ENCODE measurements at regions not wholly inside any gene's neighbourhood (a gene's known extent, or its start where the extent isn't known, plus 50 kb on each side); places are given as distances from the start of the nearest gene placed in this dataset.

DNA sequence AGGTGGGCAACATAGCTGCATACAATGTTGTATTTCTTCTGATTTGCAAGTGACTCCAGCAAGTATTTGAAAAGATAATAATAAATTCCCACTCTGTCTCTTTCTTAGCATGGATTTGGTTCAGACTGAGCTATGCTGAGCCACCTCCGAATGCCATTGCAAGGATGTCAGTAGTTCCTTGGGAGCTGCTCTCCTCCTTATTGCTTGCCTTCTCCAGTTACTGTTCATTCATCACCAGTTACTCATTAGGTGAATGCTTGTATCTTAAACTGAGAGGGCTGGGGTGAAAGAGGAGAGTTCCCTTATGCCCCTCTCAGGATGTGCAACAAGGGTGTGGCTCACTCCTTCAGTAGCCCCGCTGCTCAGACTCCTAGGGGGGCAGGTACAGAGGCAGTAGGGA lies 78.4 kb upstream of the PRKAR2B start:
- TF ChIP-seq CTCF (IDR thresholded peaks at IDR 0.05) = no peak
- Mint-ChIP-seq H3K36me3 (ENCODE audit: unreplicated experiment) (no peaks in the 10 kb centered on the region), H3K9me3 (ENCODE audit: unreplicated experiment) (no peaks in the 10 kb centered on the region), H3K4me3 (ENCODE audit: unreplicated experiment) (no peak overlapping the region), H3K4me1 (ENCODE audit: unreplicated experiment) (no peaks in the 10 kb centered on the region), H3K27me3 (ENCODE audit: unreplicated experiment) (peaks cover 24% of the 10 kb centered on the region), H3K27ac (ENCODE audit: unreplicated experiment) (no peak overlapping the region)
- no peak for DNase-seq (ENCODE audit: extremely low spot score, unreplicated experiment)

DNA sequence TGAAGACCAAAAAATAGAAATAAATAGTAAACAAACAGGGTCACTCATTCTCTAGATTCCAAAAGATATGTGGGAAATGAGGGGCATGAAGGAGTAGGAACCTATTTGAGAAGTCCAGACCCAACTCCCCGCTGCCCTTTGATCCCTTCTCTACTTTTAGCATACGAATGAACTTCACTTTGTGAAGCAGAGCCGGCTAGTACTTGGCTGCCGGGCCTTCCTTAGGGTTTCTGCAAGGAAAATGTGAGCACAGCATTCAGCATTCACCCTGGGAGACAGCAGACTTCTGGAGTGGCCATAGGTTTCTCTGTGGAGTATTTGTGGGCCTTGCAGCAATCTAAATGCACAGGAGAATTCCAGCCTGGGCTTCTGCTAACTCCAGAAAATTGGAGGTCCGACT lies 76.3 kb upstream of the PRKAR2B start:
- Mint-ChIP-seq H3K27me3 (ENCODE audit: unreplicated experiment) (peaks cover 13% of the 10 kb centered on the region), H3K4me1 (ENCODE audit: unreplicated experiment) (no peaks in the 10 kb centered on the region), H3K27ac (ENCODE audit: unreplicated experiment) (no peak overlapping the region), H3K36me3 (ENCODE audit: unreplicated experiment) (no peaks in the 10 kb centered on the region), H3K9me3 (ENCODE audit: unreplicated experiment) (no peaks in the 10 kb centered on the region), H3K4me3 (ENCODE audit: unreplicated experiment) (no peak overlapping the region)
- TF ChIP-seq CTCF (IDR thresholded peaks at IDR 0.05) = no peak
- DNase-seq (ENCODE audit: extremely low spot score, unreplicated experiment) = no peak

DNA sequence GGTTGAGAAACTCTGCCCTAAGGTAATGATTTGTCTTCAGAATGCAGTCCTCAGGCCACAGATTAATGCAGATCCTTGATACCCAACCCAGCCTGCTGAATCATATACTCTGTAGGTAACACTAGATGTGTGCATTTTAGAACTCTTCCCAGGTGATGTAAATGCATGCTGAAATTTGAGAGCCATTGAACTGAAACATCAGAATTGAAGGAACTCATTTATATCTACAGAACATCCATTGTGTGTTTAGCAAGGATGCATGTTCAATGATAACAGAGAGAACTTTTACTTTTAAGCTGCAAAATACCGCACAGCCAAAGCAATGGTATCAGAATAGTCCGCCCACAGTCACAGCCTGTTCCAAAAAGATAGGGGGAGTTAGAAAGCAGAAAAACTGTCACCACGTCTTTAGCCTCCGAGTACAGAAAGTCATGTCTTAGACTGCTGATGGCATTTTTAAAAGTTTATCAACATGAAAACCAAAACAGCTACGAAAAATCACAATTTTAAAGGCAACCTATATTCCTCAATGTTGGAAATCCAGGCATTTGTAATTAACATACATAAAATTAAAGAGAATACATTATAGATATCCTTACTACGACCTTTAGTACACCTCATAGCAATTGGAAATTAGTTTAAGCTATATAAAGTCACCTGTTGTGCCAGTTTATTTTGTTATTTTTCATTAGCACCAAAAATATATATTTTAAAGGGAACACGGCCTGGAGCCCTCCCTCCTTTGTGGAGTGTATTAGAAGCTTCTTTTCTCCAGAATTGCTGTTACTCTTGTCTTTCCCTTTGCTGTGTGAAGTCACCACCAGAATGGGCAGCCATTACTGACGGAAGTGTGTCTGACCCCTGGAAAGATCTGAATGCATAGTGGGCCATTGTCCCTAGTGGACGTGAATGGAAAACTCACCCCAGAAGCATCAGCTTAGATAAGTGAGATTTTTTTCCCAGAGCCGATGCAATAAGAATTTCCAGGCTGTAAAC lies 65.8 kb upstream of the PRKAR2B start:
- no peak overlapping the region for H3K27ac Mint-ChIP-seq (ENCODE audit: unreplicated experiment)
- H3K36me3 Mint-ChIP-seq (ENCODE audit: unreplicated experiment) = no peaks in the 10 kb centered on the region
- H3K4me3 Mint-ChIP-seq (ENCODE audit: unreplicated experiment) = no peak overlapping the region
- H3K4me1 Mint-ChIP-seq (ENCODE audit: unreplicated experiment) = no peaks in the 10 kb centered on the region
- H3K27me3 Mint-ChIP-seq (ENCODE audit: unreplicated experiment) = peaks cover under 1% of the 10 kb centered on the region
- TF ChIP-seq CTCF (IDR thresholded peaks at IDR 0.05) = peak; percentile 9
- no peaks in the 10 kb centered on the region for H3K9me3 Mint-ChIP-seq (ENCODE audit: unreplicated experiment)
- no peak for DNase-seq (ENCODE audit: extremely low spot score, unreplicated experiment)

GRCh38 chr7:106979551-106980357 lies 64.8 kb upstream of the PRKAR2B start:
- no peaks in the 10 kb centered on the region for H3K9me3 Mint-ChIP-seq (ENCODE audit: unreplicated experiment)
- H3K4me3 Mint-ChIP-seq (ENCODE audit: unreplicated experiment) = no peak overlapping the region
- H3K36me3 Mint-ChIP-seq (ENCODE audit: unreplicated experiment) = no peaks in the 10 kb centered on the region
- H3K4me1 Mint-ChIP-seq (ENCODE audit: unreplicated experiment) = no peaks in the 10 kb centered on the region
- H3K27me3 Mint-ChIP-seq (ENCODE audit: unreplicated experiment) = no peaks in the 10 kb centered on the region
- no peak overlapping the region for H3K27ac Mint-ChIP-seq (ENCODE audit: unreplicated experiment)
- no peak for TF ChIP-seq CTCF (IDR thresholded peaks at IDR 0.05)
- DNase-seq (ENCODE audit: extremely low spot score, unreplicated experiment) = no peak

DNA sequence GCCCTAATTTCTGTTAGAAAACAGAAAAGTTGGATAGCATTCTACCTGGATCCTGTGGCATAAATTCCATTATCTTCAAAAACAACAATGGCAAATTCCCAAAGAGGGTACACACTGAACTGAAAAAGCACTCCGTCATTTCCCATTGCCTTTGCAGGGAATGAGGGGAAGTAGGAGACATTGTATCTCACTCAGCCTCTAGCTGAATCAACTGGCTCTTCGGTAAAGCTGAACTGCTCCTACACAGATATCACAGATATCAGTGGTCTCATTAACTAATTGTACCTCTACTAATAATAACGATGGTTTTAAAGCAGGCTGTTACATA lies 64.2 kb upstream of the PRKAR2B start:
- no peak for DNase-seq (ENCODE audit: extremely low spot score, unreplicated experiment)
- no peaks in the 10 kb centered on the region for H3K27me3 Mint-ChIP-seq (ENCODE audit: unreplicated experiment)

More for the DNA sequence above, 64.2 kb upstream of the PRKAR2B start:
- Mint-ChIP-seq H3K4me1 (ENCODE audit: unreplicated experiment) (no peaks in the 10 kb centered on the region), H3K9me3 (ENCODE audit: unreplicated experiment) (no peaks in the 10 kb centered on the region), H3K4me3 (ENCODE audit: unreplicated experiment) (no peak overlapping the region), H3K27ac (ENCODE audit: unreplicated experiment) (no peak overlapping the region), H3K36me3 (ENCODE audit: unreplicated experiment) (no peaks in the 10 kb centered on the region)
- no peak for TF ChIP-seq CTCF (IDR thresholded peaks at IDR 0.05)
